ENCODE measurements at regions not wholly inside any gene's neighbourhood (a gene's known extent, or its start where the extent isn't known, plus 50 kb on each side); places are given as distances from the start of the nearest gene placed in this dataset.

DNA sequence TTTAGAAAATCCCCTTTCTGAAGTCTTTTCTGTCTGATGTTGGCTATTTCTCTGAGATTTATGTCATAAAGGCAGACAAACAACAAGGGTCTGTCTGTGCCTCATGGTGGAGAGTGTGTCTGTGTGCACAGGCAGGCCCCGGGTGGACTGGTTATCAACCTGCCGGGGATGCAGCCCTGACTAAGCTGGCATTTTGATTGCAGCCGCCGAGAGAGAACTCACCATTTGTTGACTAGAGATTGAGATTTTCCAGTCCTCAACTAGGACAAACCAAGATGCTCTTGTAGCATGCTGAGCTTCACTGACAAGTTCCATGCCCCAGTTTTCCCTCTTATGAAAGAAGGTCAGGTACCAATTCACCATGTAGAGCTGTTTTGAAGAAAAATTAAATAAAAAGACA lies 363.6 kb upstream of the CNR1 start:
- no peak for TF ChIP-seq EZH2 (IDR thresholded peaks at IDR 0.05; ENCODE audit: low read length)
- TF ChIP-seq, protein P1, sequence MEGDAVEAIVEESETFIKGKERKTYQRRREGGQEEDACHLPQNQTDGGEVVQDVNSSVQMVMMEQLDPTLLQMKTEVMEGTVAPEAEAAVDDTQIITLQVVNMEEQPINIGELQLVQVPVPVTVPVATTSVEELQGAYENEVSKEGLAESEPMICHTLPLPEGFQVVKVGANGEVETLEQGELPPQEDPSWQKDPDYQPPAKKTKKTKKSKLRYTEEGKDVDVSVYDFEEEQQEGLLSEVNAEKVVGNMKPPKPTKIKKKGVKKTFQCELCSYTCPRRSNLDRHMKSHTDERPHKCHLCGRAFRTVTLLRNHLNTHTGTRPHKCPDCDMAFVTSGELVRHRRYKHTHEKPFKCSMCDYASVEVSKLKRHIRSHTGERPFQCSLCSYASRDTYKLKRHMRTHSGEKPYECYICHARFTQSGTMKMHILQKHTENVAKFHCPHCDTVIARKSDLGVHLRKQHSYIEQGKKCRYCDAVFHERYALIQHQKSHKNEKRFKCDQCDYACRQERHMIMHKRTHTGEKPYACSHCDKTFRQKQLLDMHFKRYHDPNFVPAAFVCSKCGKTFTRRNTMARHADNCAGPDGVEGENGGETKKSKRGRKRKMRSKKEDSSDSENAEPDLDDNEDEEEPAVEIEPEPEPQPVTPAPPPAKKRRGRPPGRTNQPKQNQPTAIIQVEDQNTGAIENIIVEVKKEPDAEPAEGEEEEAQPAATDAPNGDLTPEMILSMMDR (optimal IDR thresholded peaks at IDR 0.05 in 1 of 3, IDR thresholded peaks at IDR 0.05 in 1 of 3, conservative IDR thresholded peaks at IDR 0.05 in 1 of 3; ENCODE audit: extremely low read depth in 1 of 3, insufficient read depth in 2 of 3, low read length in 3 of 3): no peak
